HCT116 (cell line): ENCODE measurements at regions not wholly inside any gene's neighbourhood (a gene's known extent, or its start where the extent isn't known, plus 50 kb on each side); places are given as distances from the start of the nearest gene placed in this dataset.

Experiments
- ATAC-seq: fragments of 200-7000 bp; cut with Tn5 transposase; 2 replicates; pipeline ENCODE4 v1.9.1; 2020; ENCODE audit warnings: mild to moderate bottlenecking, moderate library complexity
- BruUV-seq: library from RNA; stranded (reverse); fragments of 400-500 nt; replicated peaks from 2 replicates; lab custom pipeline; 2021; lab: Mats Ljungman, UMichigan
- CTCF ChIA-PET: fragments of 300-600 bp; sonication (Branson Sonifier 250); formaldehyde crosslinking; loops from one replicate; lab custom pipeline; 2021; ENCODE audit warnings: antibody characterized with exemption; lab: Charles Lee
- POLR2A ChIA-PET: fragments of 300-600, 350-600 bp; sonication (Branson Sonifier 250); formaldehyde crosslinking; loops from one replicate; lab custom pipeline; 2021; ENCODE audit warnings: antibody characterized with exemption; lab: Charles Lee
- RAD21 ChIA-PET, 2 experiments: fragments of 300-600 bp; sonication (Branson Sonifier 250); formaldehyde crosslinking; loops; one replicate each; lab custom pipeline; 2023; ENCODE audit warnings: low total read pairs in 2 of 2; ENCODE audit not compliant: uncharacterized antibody in 2 of 2, unreplicated experiment in 2 of 2, low non-redundant PET in 1 of 2; lab: Charles Lee
- DNase-seq: peaks from one replicate; pipeline ENCODE4 v3.0.0-alpha.2; 2010; ENCODE audit warnings: low read depth, low spot score
- H2AFZ ChIP-seq: fragments of 200-600 bp; shearing (Covaris generic), sonication (generic); 2 replicates; pipeline ENCODE4 v1.6.1; 2017; ENCODE audit warnings: low read depth, mixed run types, mixed read lengths, antibody characterized with exemption, low read length; ENCODE audit not compliant: poor library complexity, severe bottlenecking
- H3K27ac ChIP-seq: 2 replicates; pipeline ENCODE4 v1.5.1; 2012; ENCODE audit warnings: low read depth, low read length
- H3K27me3 ChIP-seq: fragments of 200-600 bp; sonication (generic); 2 replicates; pipeline ENCODE4 v1.6.1; 2016; ENCODE audit warnings: mixed run types, low read length, mixed read lengths; ENCODE audit not compliant: insufficient read depth
- H3K36me3 ChIP-seq, 2 experiments: fragments of 200-500 bp in 1 of 2; fragments of 200-600 bp in 1 of 2; sonication (Bioruptor generic) in 1 of 2; sonication (generic) in 1 of 2; 2 replicates each; pipeline versions ENCODE4 v1.5.1 to v1.6.1; 2014 to 2016; ENCODE audit warnings: low read length in 2 of 2, inconsistent platforms in 1 of 2, mixed read lengths in 1 of 2, mixed run types in 1 of 2; ENCODE audit not compliant: insufficient read depth in 2 of 2, control insufficient read depth in 1 of 2
- H3K4me1 ChIP-seq, 2 experiments: fragments of 200-600 bp in 1 of 2; sonication (generic) in 1 of 2; 2 replicates each; pipeline versions ENCODE4 v1.5.1 to v1.6.1; 2012 to 2017; ENCODE audit warnings: low read length in 2 of 2, inconsistent platforms in 1 of 2, mild to moderate bottlenecking in 1 of 2, mixed read lengths in 1 of 2, mixed run types in 1 of 2, moderate library complexity in 1 of 2; ENCODE audit not compliant: insufficient read depth in 2 of 2, control insufficient read depth in 1 of 2
- H3K4me2 ChIP-seq: fragments of 200-600 bp; sonication (generic); 2 replicates; pipeline ENCODE4 v1.6.1; 2017; ENCODE audit warnings: mixed run types, low read length, mixed read lengths
- H3K4me3 ChIP-seq, 2 experiments: fragments of 200-600 bp in 1 of 2; sonication (generic) in 1 of 2; replicated peaks in 1 of 2; 2 replicates each; pipeline ENCODE4 v1.5.1; 2011 to 2016; ENCODE audit warnings: low read length in 2 of 2, control low read depth in 1 of 2, low read depth in 1 of 2, mild to moderate bottlenecking in 1 of 2, mixed read lengths in 1 of 2, mixed run types in 1 of 2
- H3K79me2 ChIP-seq: fragments of 200-600 bp; sonication (generic); 2 replicates; pipeline ENCODE4 v1.6.1; 2017; ENCODE audit warnings: mild to moderate bottlenecking, mixed run types, low read length, moderate library complexity, mixed read lengths; ENCODE audit not compliant: insufficient read depth
- H3K9ac ChIP-seq: fragments of 200-600 bp; sonication (generic); 2 replicates; pipeline ENCODE4 v1.6.1; 2016; ENCODE audit warnings: low read length, mixed read lengths
- H3K9me2 ChIP-seq: fragments of 200-600 bp; sonication (generic), shearing (Covaris generic); 2 replicates; pipeline ENCODE4 v1.6.1; 2017; ENCODE audit warnings: mixed run types, mild to moderate bottlenecking, moderate library complexity; ENCODE audit not compliant: insufficient read depth
- H3K9me3 ChIP-seq, 2 experiments: fragments of 200-500 bp in 1 of 2; fragments of 200-600 bp in 1 of 2; sonication (Bioruptor generic) in 1 of 2; sonication (generic) in 1 of 2; 2 replicates each; pipeline ENCODE4 v1.6.1; 2014 to 2017; ENCODE audit warnings: low read length in 2 of 2, mixed read lengths in 2 of 2, inconsistent platforms in 1 of 2, low read depth in 1 of 2, mild to moderate bottlenecking in 1 of 2, mixed run types in 1 of 2, moderate library complexity in 1 of 2; ENCODE audit not compliant: control insufficient read depth in 1 of 2, insufficient read depth in 1 of 2
- H4K20me1 ChIP-seq: fragments of 200-600 bp; sonication (generic), shearing (Covaris generic); 2 replicates; pipeline ENCODE4 v1.6.1; 2017; ENCODE audit warnings: mixed run types, mild to moderate bottlenecking, moderate library complexity; ENCODE audit not compliant: insufficient read depth
- ATF3 ChIP-seq: IDR thresholded peaks from 2 replicates; pipeline ENCODE4 v1.6.1; 2012
- CTCF ChIP-seq, 3 experiments: fragments of 200-600 bp in 1 of 3; sonication (generic) in 1 of 3; IDR thresholded peaks in 2 of 3; conservative IDR thresholded peaks in 1 of 3; 2 replicates each; pipeline ENCODE4 v1.5.1; 2012 to 2017; ENCODE audit warnings: low read depth in 2 of 3, low read length in 2 of 3, antibody characterized with exemption in 1 of 3, borderline replicate concordance in 1 of 3, control low read depth in 1 of 3, mild to moderate bottlenecking in 1 of 3, mixed read lengths in 1 of 3, mixed run types in 1 of 3, moderate library complexity in 1 of 3; ENCODE audit not compliant: insufficient read depth in 1 of 3
- EZH2phosphoT487 ChIP-seq: fragments of 200-600 bp; IDR thresholded peaks from 2 replicates; pipeline ENCODE4 v1.6.1; 2018; ENCODE audit warnings: antibody characterized with exemption, borderline replicate concordance
- POLR2AphosphoS5 ChIP-seq: IDR thresholded peaks from 2 replicates; pipeline ENCODE4 v1.6.1; 2011; ENCODE audit warnings: mild to moderate bottlenecking, low read depth, low read length, moderate library complexity
- TCF7L2 ChIP-seq: IDR thresholded peaks from 2 replicates; pipeline ENCODE4 v1.7.0; 2011; ENCODE audit warnings: borderline replicate concordance, inconsistent platforms; ENCODE audit not compliant: insufficient read depth, insufficient read length; ENCODE audit errors: extremely low read depth
- ZNF274 ChIP-seq: fragments of 200-500 bp; sonication (Bioruptor generic); IDR thresholded peaks from 2 replicates; pipeline ENCODE4 v1.6.1; 2014; ENCODE audit warnings: mild to moderate bottlenecking, low read depth, low read length, inconsistent platforms
- intact Hi-C: fragments of 100-400 bp; cut with micrococcal nuclease; formaldehyde crosslinking; loops from 2 replicates; pipeline ENCODE4 v1.10.0; 2022

DNA sequence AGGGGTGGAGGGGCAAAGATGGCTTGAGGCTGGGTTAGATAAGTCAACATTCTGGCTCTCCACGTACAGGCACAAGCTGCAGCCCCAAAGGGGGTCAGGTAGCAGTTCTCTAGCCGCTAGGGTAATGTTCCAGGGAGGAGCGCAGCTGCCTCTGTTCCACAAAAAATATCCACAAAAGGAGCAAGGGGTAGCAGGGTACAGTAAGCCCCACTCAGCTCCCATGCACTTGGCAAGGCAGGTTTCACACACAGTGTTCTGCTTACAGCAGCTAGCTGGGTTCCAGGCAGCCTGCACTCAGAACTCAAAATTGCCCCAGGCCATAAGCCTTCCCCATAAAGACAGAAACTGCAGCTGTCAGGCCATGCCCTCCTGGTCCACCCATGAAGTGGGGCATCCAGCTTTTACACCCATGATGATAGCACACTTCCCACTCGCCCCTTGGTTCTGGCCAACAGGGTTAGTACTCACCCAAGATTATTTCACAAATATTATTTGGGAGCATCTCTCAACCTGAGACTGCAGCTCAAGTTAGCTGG is 130.0 kb downstream of the CYSLTR2 start (continued):
- TF ChIP-seq ATF3, result no peak
- no peak for TF ChIP-seq CTCF (IDR thresholded peaks at IDR 0.05 in 2 of 3, conservative IDR thresholded peaks at IDR 0.05 in 1 of 3; ENCODE audit: borderline replicate concordance in 1 of 3, insufficient read depth in 1 of 3, low read depth in 2 of 3, low read length in 2 of 3)

DNA sequence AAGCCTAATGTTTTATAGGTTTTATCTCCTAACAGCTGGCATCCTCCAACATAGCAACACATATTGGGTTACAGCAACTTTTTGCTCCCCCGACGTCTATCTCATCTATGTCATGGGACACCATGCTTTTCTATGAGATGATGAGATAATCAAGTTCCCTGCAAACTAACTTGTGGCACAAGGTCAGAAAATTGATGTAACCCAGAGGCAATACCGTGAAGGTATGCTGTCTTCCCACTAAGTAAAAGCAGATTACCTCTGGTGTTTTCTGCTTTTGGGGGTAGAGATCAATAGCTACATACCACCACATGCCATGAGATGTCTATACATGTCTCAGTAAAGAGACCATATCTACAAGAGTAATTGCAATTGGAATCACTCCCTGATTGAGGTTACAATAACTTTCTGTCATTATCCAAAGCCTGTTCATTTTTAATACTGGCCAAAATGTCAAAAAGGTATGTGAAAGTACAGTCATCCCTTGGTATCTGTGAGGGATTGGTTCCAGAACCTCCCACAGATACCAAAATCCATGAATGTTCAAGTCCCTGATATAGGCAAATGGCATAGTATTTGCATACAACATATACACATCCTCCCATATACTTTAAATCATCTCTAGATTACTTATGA is 131.3 kb downstream of the CYSLTR2 start:
- Histone ChIP-seq H3K9me2 (no peaks in the 10 kb centered on the region), H3K27me3 (no peaks in the 10 kb centered on the region), H3K79me2 (no peaks in the 10 kb centered on the region), H3K36me3 (no peaks in the 10 kb centered on the region), H2AFZ (no peak overlapping the region), H3K27ac (no peak overlapping the region), H3K4me1 (no peaks in the 10 kb centered on the region), H3K4me2 (no peak overlapping the region), H3K9me3 (peaks cover 0 to 5% of the 10 kb centered on the region in 2 experiments; a peak in 2 of 4 replicates), H4K20me1 (no peaks in the 10 kb centered on the region), H3K4me3 (no peak overlapping the region), H3K9ac (no peak overlapping the region)
- TF ChIP-seq TCF7L2 (no peak), POLR2AphosphoS5 (no peak), ATF3 (no peak), EZH2phosphoT487 (no peak), ZNF274 (no peak)
- ChIA-PET CTCF (no interaction called here), RAD21 (no interaction called here), POLR2A (no interaction called here)
- no TSS peak for BruUV-seq
- intact Hi-C loops, result no loop called here
- DNase-seq (no peak), ATAC-seq (no peak)
